Panc1 (cell line): ENCODE measurements at regions not wholly inside any gene's neighbourhood (a gene's known extent, or its start where the extent isn't known, plus 50 kb on each side); places are given as distances from the start of the nearest gene placed in this dataset.

Experiments used
- ATAC-seq: fragments of 200-7000 bp; cut with Tn5 transposase; 2 replicates; pipeline ENCODE4 v1.9.1; 2020; ENCODE audit warnings: mild to moderate bottlenecking, moderate library complexity
- BruUV-seq: library from RNA; stranded (reverse); fragments of 400-500 nt; replicated peaks from 2 replicates; lab custom pipeline; 2021; lab: Mats Ljungman, UMichigan
- CTCF ChIA-PET: fragments of 300-600 bp; sonication (Branson Sonifier 250); formaldehyde crosslinking; loops from one replicate; lab custom pipeline; 2022; ENCODE audit warnings: antibody characterized with exemption; lab: Charles Lee
- POLR2A ChIA-PET: fragments of 300-600 bp; sonication (Branson Sonifier 250); formaldehyde crosslinking; loops from one replicate; lab custom pipeline; 2022; ENCODE audit warnings: antibody characterized with exemption; lab: Charles Lee
- DNase-seq: peaks from one replicate; pipeline ENCODE4 v3.0.0-alpha.2; 2010; ENCODE audit warnings: low read depth, low spot score
- H3K27ac ChIP-seq: 2 replicates; pipeline ENCODE4 v1.5.1; 2011; ENCODE audit warnings: mild to moderate bottlenecking, low read length, inconsistent platforms
- H3K27me3 ChIP-seq: fragments of 200-500 bp; sonication (Bioruptor generic); 2 replicates; pipeline ENCODE4 v1.6.0; 2014; ENCODE audit warnings: low read length, inconsistent platforms; ENCODE audit not compliant: control insufficient read depth, insufficient read depth
- H3K36me3 ChIP-seq: fragments of 200-500 bp; sonication (Bioruptor generic); 2 replicates; pipeline ENCODE4 v1.5.1; 2014; ENCODE audit warnings: inconsistent platforms, mild to moderate bottlenecking, low read length, moderate library complexity; ENCODE audit not compliant: control insufficient read depth, insufficient read depth
- H3K4me1 ChIP-seq: 2 replicates; pipeline ENCODE4 v1.5.1; 2011; ENCODE audit warnings: inconsistent platforms, mild to moderate bottlenecking, low read length, moderate library complexity; ENCODE audit not compliant: control insufficient read depth, insufficient read depth
- H3K4me3 ChIP-seq, 2 experiments: 2 replicates each; pipeline ENCODE4 v1.5.1; 2011 to 2012; ENCODE audit warnings: low read depth in 2 of 2, low read length in 2 of 2, mild to moderate bottlenecking in 2 of 2, inconsistent platforms in 1 of 2, moderate library complexity in 1 of 2
- H3K9me3 ChIP-seq: fragments of 200-500 bp; sonication (Bioruptor generic); 2 replicates; pipeline ENCODE4 v1.5.1; 2014; ENCODE audit warnings: low read depth, mild to moderate bottlenecking, inconsistent platforms, low read length, moderate library complexity; ENCODE audit not compliant: control insufficient read depth, insufficient read depth
- CTCF ChIP-seq: fragments of 450-650 bp; IDR thresholded peaks from 2 replicates; pipeline ENCODE4 v1.5.1; 2017; ENCODE audit warnings: mild to moderate bottlenecking
- POLR2AphosphoS5 ChIP-seq: IDR thresholded peaks from 2 replicates; pipeline ENCODE4 v1.6.1; 2012; ENCODE audit warnings: mild to moderate bottlenecking, low read depth, low read length, moderate library complexity
- REST ChIP-seq, 2 experiments: IDR thresholded peaks; 2 replicates each; pipeline ENCODE4 v1.6.1; 2011 to 2012; ENCODE audit warnings: low read depth in 2 of 2, control low read depth in 1 of 2, low read length in 1 of 2, mild to moderate bottlenecking in 1 of 2, moderate library complexity in 1 of 2; ENCODE audit not compliant: insufficient read depth in 1 of 2
- SIN3A ChIP-seq: IDR thresholded peaks from 2 replicates; pipeline ENCODE4 v1.6.1; 2012; ENCODE audit warnings: low read depth, mild to moderate bottlenecking, low read length, moderate library complexity, borderline replicate concordance; ENCODE audit not compliant: insufficient read depth
- TCF7L2 ChIP-seq: IDR thresholded peaks from 2 replicates; pipeline ENCODE4 v1.6.1; 2011; ENCODE audit warnings: mild to moderate bottlenecking, low read depth, low read length, inconsistent platforms
- in situ Hi-C: cut with HindIII; loops from 2 replicates; pipeline ENCODE4 v1.10.0; 2016; ENCODE audit warnings: low sequenced_read_pairs, low pct_unique_long_range_greater_than_20kb
- intact Hi-C: fragments of 100-400 bp; cut with micrococcal nuclease; formaldehyde crosslinking; loops from one replicate; pipeline ENCODE4 v1.10.0; 2022; ENCODE audit not compliant: unreplicated experiment

GRCh38 chr12:111267144-111267543 is 101.8 kb downstream of the PHETA1 start:
- H3K27ac ChIP-seq = no peak overlapping the region
- CTCF ChIA-PET = interaction anchor here (2.3 kb wide), 1 partner anchor 31 kb away, joined by 7 read pairs; no protein-coding TSS in a partner anchor
- no TSS peak for BruUV-seq
- intact Hi-C loops (no loop called here), in situ Hi-C loops (no loop called here)
- DNase-seq (no peak), ATAC-seq (no peak)
- H3K36me3 ChIP-seq = no peaks in the 10 kb centered on the region
- H3K4me3 ChIP-seq = no peak overlapping the region
- H3K9me3 ChIP-seq = no peaks in the 10 kb centered on the region; the same call in 1 of the 2 replicates
- H3K4me1 ChIP-seq = no peaks in the 10 kb centered on the region
- TF ChIP-seq TCF7L2 (no peak), CTCF (no peak), SIN3A (no peak), POLR2AphosphoS5 (no peak), REST (IDR thresholded peaks at IDR 0.05; ENCODE audit: insufficient read depth in 1 of 2, low read depth in 2 of 2, low read length in 1 of 2) (no peak)
- H3K27me3 ChIP-seq = peaks cover 11% of the 10 kb centered on the region
- POLR2A ChIA-PET = no interaction called here

- in situ Hi-C loops = no loop called here
- Histone ChIP-seq H3K9me3 (no peaks in the 10 kb centered on the region), H3K27ac (no peak overlapping the region), H3K4me1 (no peaks in the 10 kb centered on the region), H3K27me3 (no peaks in the 10 kb centered on the region; the same call in 1 of the 2 replicates), H3K4me3 (no peak overlapping the region), H3K36me3 (no peaks in the 10 kb centered on the region)
- BruUV-seq = no TSS peak
- no peak for ATAC-seq
- intact Hi-C loops = no loop called here
- CTCF ChIA-PET = no interaction called here
- POLR2A ChIA-PET = no interaction called here
- TF ChIP-seq TCF7L2 = no peak
- TF ChIP-seq POLR2AphosphoS5 = no peak
- TF ChIP-seq SIN3A = no peak
- no peak for TF ChIP-seq REST (IDR thresholded peaks at IDR 0.05; ENCODE audit: insufficient read depth in 1 of 2, low read depth in 2 of 2, low read length in 1 of 2)
- no peak for TF ChIP-seq CTCF
- DNase-seq = no peak
Observed at GRCh38 chr12:111261911-111262676, 106.8 kb downstream of the PHETA1 start.
